GM18505 (cell line): ENCODE measurements at regions not wholly inside any gene's neighbourhood (a gene's known extent, or its start where the extent isn't known, plus 50 kb on each side); places are given as distances from the start of the nearest gene placed in this dataset.

Experiments
- ATAC-seq: cut with Tn5 transposase; IDR thresholded peaks from one replicate; pipeline ENCODE4 v1.9.1; 2021; ENCODE audit not compliant: unreplicated experiment
- POLR2A ChIP-seq: IDR thresholded peaks from 4 replicates; pipeline ENCODE4 v1.6.1; 2011; ENCODE audit warnings: borderline replicate concordance; ENCODE audit not compliant: insufficient read depth, insufficient read length; ENCODE audit errors: extremely low read depth

DNA sequence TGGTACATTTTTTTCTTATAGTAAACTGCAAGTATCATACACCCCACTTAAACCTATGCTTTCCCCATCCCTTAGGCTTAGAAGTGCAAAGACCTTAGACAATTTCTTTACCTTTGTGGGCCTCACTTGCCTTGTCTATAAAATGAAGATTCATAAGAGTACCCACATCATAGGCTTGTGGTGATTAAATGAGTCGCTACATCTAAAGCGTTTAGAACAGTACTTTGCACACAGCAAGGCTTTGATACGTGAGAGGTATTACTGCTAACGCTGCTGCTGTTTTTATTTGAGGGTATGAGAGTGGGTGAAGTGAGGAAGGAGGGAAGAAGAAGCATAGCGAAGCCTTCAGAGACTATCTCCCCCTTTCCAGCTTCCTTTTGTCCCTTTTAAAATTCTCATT is 87.8 kb upstream of the RPS6KA3 start:
- no peak for ATAC-seq
- TF ChIP-seq POLR2A: no peak

DNA sequence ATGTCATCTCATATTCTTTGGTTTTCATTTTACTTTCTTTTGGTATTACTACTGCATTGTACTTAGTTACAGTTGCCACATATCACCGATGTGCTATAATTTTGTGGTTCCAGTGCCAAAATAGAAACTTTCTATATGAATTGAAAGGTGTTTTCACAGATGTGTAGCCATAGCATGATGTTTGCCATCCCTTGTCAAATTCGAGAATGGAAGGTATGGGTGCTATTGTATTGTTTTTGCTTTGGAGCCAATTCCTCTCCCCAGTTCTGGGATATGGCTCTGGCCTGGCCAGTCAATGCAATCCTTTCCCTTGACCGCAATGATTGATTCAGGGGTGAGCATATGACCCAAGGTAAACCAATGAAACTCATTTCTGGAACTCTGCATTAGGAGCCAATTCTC is 86.2 kb upstream of the RPS6KA3 start:
- no peak for ATAC-seq
- TF ChIP-seq POLR2A: no peak

DNA sequence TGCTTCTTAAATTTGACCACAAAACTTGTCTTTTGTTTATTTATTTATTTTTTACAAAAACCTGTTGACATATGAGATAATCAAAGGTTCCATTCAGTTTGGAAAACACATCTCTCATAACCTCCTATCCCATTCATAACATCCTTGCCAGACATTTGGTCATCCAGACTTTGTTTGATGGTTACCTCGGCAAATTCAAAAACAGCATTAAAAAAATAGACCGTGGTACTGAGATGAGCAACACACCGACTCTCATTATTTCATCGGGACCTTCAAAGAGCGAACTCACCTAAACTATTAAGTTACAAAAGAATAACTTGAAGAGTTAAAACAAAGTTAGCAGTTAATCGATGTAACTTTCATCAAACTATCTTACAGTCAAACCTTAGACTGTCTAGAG is 85.8 kb upstream of the RPS6KA3 start:
- ATAC-seq: no peak
- no peak for TF ChIP-seq POLR2A

DNA sequence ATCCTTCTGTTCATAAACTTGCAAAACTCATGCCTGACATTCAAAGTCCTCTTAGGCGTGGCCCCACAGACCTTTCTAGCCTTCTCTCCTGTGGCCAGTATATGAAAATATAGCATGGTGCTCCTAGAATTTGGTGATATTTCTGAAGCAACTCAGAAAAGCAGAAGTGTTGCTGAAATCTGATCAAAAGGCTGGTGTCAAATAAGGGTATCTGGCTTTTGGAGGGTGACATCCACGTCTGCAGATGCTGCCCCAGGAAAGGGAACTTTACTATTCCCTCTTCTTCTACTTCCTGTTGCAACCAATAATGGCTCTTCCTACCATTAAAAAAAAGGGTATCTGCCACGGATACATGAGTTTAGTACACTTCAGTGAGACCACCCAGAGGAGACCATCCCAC is 83.9 kb upstream of the RPS6KA3 start:
- no peak for TF ChIP-seq POLR2A
- ATAC-seq: no peak

DNA sequence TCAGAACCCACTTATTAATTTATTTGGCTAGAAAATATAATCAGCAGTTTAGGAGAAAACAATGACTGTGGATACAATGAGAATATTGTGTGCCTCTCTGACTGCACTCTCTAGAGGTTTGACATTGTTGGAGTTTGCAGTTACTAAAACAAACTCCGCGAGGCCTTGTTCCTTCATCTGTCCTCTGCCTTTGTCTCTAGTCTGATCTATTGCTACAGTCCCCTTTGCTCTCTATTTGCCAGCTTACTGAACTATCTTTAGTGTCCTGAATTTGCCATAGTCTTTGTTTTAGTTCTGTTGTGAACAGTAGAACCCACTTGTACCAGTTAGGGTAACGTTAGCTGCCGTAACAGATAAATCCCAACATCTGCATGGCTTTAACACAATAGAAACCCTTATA is 81.4 kb upstream of the RPS6KA3 start:
- no peak for TF ChIP-seq POLR2A

DNA sequence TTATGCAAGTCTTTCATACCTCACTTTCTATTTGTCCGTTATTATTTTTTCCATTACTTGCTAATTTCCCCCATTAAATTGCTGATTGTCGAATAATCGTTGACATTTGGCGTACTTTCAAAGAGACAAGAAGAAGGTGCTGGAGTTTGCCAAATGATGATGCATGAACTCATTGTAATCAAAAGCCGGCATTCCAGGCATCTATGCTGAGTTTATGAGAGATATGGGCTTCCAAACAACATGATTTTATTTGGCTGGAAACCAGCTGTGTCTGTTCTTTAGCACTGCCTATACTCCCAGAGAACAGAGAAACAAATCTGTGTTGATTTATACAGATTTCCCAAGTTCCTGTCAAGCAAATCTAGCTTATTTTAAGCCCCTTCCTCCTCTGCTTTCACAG is 80.8 kb upstream of the RPS6KA3 start:
- TF ChIP-seq POLR2A: no peak
- no peak for ATAC-seq

More for the DNA sequence above, 81.4 kb upstream of the RPS6KA3 start:
- ATAC-seq: no peak

DNA sequence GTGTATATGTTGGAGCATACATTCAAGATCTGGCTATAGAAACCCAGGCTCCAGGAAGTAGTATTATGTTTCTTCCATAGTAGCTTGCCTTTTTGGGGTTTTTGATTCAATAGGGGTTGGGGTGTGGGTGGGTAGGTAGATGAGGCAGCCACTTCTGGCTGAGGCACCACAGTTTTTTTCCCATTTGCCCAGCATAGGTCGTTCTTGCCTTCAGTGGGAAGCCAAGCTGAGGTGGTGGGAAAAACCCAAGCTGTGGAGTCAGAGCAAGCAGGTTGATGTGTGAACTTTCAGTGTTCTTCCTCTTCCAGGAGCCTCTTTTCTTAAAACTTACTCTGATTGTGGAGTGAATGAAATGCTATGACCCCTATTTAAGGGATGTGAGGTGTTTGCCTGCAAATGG is 67.0 kb upstream of the RPS6KA3 start:
- no peak for TF ChIP-seq POLR2A
- ATAC-seq: no peak

DNA sequence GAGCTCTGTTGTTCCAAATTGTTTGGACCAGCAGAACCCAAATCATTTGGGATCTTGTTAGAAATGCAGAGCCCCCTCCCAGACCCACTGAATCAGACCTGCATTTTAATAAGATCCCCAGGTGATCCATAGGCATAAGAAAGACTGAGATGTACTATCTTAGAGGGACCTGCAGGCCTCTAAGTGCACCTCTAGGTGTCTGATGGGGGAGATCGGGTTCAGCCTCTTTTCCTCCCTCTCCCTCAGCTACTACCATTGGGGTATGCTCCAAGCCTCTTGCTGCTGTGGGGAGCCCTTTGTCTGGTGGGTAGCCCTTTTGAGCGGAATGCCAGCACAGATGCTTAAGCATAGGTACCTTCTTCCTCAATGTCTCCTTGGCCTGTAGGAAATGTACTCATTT is 63.8 kb upstream of the RPS6KA3 start:
- TF ChIP-seq POLR2A: no peak
- no peak for ATAC-seq

DNA sequence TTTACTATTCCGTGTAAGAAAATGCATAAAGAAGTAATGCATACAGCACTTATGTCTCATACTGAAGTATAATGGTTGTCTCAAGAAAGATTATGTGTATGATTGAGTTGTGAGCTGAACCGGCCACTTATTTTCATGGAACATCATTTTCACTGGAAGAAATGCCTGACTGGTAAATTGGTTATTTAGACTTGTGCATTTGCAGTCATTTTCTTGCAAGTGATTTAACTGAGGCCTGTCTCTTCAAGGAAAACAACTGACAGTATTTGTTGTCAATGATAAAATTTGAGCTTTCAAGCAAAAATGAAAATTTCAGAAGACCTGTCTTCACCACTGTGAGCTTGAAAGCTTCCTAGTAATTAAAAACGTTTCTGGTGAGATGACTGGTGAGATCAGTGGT is 62.7 kb upstream of the RPS6KA3 start:
- ATAC-seq: no peak
- no peak for TF ChIP-seq POLR2A

DNA sequence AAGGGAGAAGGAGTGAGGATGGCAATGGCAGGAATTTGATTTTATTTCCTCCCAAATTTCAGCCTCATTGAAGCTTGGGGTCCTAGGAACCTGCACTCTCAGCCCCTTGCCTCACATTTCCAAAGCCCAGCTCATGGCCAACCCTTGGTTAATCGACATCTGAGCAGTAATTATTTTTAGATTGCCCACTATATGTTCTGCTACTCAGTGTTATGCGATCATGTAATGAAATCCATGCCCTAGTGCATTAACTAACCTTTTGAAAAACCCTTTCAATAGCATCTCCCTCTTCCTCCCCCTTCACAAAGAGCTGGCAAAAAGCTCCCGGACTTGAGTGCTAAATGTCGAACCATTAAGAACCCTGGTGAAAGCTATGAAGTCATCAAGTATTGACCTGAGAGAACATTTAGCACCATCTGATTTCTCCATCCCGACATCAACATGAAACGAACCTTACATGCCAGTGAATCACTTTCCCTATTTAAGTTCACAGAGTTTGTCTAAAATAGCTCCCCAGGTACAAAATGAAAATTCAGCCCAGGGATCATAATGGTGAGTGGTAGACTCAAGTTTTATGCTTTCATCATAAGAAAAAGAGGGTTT is 59.2 kb upstream of the RPS6KA3 start:
- TF ChIP-seq POLR2A: no peak
- ATAC-seq: no peak

DNA sequence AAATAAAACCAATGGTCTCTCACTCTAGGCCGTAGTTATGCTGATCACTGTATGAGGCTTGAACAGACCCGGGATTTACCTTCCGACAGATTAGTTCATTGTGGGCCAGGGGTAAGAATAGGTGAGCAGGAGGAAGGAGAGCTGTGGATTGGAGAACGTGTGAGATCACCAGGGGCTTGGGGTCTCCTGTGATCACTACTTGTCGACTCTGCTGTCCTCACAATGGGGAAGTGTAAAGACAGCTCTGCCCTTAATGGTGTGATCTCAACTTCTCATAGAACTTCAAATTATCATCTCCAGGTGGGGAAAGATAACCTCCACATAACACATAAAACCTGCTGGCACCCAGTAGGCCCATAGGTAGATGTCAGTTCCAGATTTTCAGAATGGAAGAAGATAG is 56.2 kb upstream of the RPS6KA3 start:
- no peak for ATAC-seq
- TF ChIP-seq POLR2A: no peak

DNA sequence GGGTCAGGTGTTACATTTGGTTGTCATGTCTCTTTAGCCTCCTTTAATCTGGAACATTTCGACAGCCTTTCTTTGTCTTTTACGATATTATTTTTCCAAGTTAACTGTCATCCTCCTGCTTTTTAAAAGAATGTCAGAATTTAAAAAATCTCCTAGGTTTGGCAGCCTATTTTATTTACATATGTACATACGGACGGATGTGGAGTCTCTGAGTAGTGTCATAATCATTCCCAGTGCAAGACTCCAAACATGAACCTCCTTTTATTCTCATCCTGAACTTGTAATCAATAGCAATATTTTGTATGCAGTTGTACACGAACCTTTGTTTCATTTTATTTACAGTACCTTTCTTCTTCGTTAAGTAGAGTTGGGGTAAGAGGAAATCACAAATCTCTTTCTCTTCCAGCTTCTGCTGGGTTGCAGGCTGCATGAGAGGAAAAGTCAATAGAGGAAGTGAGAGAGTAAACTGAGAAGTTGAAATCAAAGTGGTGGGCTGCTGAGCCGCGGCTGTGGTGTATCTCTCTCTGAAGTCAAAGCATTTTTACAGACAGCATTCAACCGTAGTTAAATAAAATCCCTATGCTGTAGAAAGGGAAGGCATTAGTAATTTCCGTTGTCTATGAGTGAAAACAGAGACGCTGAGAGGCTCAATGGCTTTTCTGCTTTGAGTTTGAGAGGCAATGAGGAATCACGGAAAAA is 53.9 kb upstream of the RPS6KA3 start:
- no peak for TF ChIP-seq POLR2A
- ATAC-seq: peak; percentile 97

DNA sequence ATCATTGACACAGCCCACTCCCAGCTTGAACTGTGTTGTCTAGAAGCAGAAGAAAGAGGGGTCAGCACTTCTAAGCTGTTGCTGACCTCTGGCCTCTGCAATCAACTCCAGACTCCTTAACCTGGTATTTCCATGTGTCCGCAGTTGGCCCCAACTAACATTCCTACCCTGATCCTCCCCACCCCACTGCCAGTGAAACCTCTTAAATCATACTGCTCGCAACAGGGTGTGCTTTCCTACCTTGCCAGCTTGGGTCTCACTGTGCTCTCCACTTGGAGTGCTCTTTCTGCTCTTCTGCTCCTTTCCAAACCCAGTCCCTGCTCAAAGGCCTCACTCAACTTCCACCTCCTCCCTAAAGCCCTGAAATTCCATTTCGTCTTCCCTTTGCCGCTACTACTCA is 52.3 kb upstream of the RPS6KA3 start:
- ATAC-seq: no peak
- no peak for TF ChIP-seq POLR2A

DNA sequence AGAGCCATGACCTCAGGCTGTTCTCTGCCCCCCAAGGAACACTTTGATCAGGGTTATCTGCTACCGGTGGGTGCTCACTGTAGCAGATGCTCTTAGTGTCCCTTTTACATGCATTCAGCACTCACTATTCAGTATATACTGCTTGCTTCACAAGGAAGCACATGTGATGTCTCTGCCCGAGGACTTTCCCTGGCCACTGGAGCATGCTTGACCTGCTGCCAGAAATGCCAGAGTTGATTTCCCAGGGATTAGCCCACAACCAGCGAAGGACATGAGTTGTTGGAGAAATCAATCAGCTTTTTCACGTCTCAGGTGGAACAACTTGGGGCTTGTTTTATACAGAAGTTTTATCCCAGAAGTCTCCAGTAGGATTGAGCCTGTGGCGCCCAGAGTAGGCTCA is 51.2 kb upstream of the RPS6KA3 start:
- ATAC-seq: no peak
- TF ChIP-seq POLR2A: no peak
